CD4-positive, alpha-beta T cell (primary cell): ENCODE measurements at regions not wholly inside any gene's neighbourhood (a gene's known extent, or its start where the extent isn't known, plus 50 kb on each side); places are given as distances from the start of the nearest gene placed in this dataset.

Experiments used
- ATAC-seq: fragments of 200-7000 bp; cut with Tn5 transposase; one replicate; pipeline ENCODE4 v1.10.0; 2022; ENCODE audit warnings: mild to moderate bottlenecking; ENCODE audit not compliant: poor library complexity
- CTCF ChIA-PET: fragments of 350-600 bp; sonication (Branson Sonifier 250); formaldehyde crosslinking; loops from one replicate; lab custom pipeline; 2021; ENCODE audit warnings: antibody characterized with exemption, inconsistent platforms; lab: Charles Lee
- POLR2A ChIA-PET: fragments of 350-600 bp; sonication (Branson Sonifier 250); formaldehyde crosslinking; loops from one replicate; lab custom pipeline; 2021; ENCODE audit warnings: antibody characterized with exemption, inconsistent platforms; lab: Charles Lee
- DNase-seq, 14 experiments: peaks; one replicate each; pipeline ENCODE4 v3.0.0-alpha.2; 2013 to 2020; ENCODE audit warnings: mixed read lengths in 2 of 14
- H3K27ac ChIP-seq, 2 donors: one replicate each; pipeline versions ENCODE4 v1.5.1 to v1.7.0; 2013; ENCODE audit warnings: low read length in 2 of 2, low read depth in 1 of 2, mild to moderate bottlenecking in 1 of 2
- H3K27me3 ChIP-seq, 2 experiments: 1 replicate in 1 of 2; 2 replicates in 1 of 2; pipeline versions ENCODE4 v1.6.1 to v1.7.0; 2013; ENCODE audit warnings: low read length in 2 of 2, control low read depth in 1 of 2, mild to moderate bottlenecking in 1 of 2, moderate library complexity in 1 of 2; ENCODE audit not compliant: insufficient read depth in 2 of 2, control insufficient read depth in 1 of 2
- H3K36me3 ChIP-seq: one replicate; pipeline ENCODE4 v1.6.1; 2013; ENCODE audit warnings: low read length, control low read depth; ENCODE audit not compliant: insufficient read depth
- H3K4me1 ChIP-seq: one replicate; pipeline ENCODE4 v1.6.1; 2013; ENCODE audit warnings: low read length, control low read depth; ENCODE audit not compliant: insufficient read depth
- H3K4me3 ChIP-seq: one replicate; pipeline ENCODE4 v1.5.1; 2013; ENCODE audit warnings: mild to moderate bottlenecking, low read length, moderate library complexity
- H3K9me3 ChIP-seq, 2 experiments: 1 replicate in 1 of 2; 2 replicates in 1 of 2; pipeline versions ENCODE4 v1.6.1 to v1.7.0; 2013; ENCODE audit warnings: low read length in 2 of 2, mild to moderate bottlenecking in 2 of 2, control low read depth in 1 of 2, moderate library complexity in 1 of 2; ENCODE audit not compliant: control insufficient read depth in 1 of 2, insufficient read depth in 1 of 2
- H3K27ac Mint-ChIP-seq: one replicate; pipeline ENCODE4 v1.8.0; 2020; ENCODE audit warnings: mixed read lengths
- H3K27me3 Mint-ChIP-seq: one replicate; pipeline ENCODE4 v1.8.0; 2021; ENCODE audit warnings: mixed read lengths
- H3K36me3 Mint-ChIP-seq: one replicate; pipeline ENCODE4 v1.8.0; 2021; ENCODE audit warnings: low read depth, mixed read lengths
- H3K4me1 Mint-ChIP-seq: one replicate; pipeline ENCODE4 v1.8.0; 2021; ENCODE audit warnings: low read depth, mixed read lengths
- H3K4me3 Mint-ChIP-seq: one replicate; pipeline ENCODE4 v1.8.0; 2020; ENCODE audit warnings: mild to moderate bottlenecking, mixed read lengths
- H3K9me3 Mint-ChIP-seq: one replicate; pipeline ENCODE4 v1.8.0; 2020; ENCODE audit warnings: mixed read lengths
- intact Hi-C, 2 experiments: fragments of 100-400 bp; cut with DNase I in 1 of 2; cut with micrococcal nuclease in 1 of 2; formaldehyde crosslinking; loops; one replicate each; pipeline versions ENCODE4 v1.15.1 to v1.9.0; 2023 to 2025; cut with DNase I, micrococcal nuclease
- TF ChIP-seq, protein P1 (sequence below): fragments of 200-600 bp; IDR thresholded peaks from one replicate; pipeline ENCODE4 v1.8.0; 2022; ENCODE audit warnings: antibody characterized with exemption, mild to moderate bottlenecking

DNA sequence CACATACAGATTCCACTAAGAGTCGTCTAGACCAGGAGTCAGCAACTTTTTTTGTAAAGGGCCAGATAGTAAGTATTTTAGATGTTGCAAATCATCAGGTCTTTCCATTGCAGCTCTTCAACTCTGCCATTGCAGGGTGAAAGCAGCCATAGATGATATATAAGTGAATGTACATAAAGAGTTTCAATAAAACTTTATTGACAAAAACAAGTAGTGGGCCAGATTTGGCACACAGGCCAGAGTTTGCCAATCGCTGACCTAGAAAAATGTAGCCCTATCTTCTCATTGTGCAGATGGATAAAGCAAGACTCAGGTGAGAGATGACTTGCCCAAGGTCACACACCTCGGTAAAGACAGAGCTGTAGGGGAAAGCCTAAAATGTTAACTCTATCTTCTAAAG is 474.7 kb downstream of the MED13L start:
- Mint-ChIP-seq H3K4me1 (no peaks in the 10 kb centered on the region), H3K4me3 (no peak overlapping the region), H3K27me3 (no peaks in the 10 kb centered on the region), H3K9me3 (peaks cover 3% of the 10 kb centered on the region), H3K36me3 (no peaks in the 10 kb centered on the region), H3K27ac (no peak overlapping the region)
- Histone ChIP-seq H3K27me3 (peaks cover 0 to 2% of the 10 kb centered on the region in 2 experiments), H3K9me3 (no peaks in the 10 kb centered on the region), H3K36me3 (no peaks in the 10 kb centered on the region), H3K27ac (no peak overlapping the region), H3K4me3 (no peak overlapping the region), H3K4me1 (no peaks in the 10 kb centered on the region)
- TF ChIP-seq, protein P1, sequence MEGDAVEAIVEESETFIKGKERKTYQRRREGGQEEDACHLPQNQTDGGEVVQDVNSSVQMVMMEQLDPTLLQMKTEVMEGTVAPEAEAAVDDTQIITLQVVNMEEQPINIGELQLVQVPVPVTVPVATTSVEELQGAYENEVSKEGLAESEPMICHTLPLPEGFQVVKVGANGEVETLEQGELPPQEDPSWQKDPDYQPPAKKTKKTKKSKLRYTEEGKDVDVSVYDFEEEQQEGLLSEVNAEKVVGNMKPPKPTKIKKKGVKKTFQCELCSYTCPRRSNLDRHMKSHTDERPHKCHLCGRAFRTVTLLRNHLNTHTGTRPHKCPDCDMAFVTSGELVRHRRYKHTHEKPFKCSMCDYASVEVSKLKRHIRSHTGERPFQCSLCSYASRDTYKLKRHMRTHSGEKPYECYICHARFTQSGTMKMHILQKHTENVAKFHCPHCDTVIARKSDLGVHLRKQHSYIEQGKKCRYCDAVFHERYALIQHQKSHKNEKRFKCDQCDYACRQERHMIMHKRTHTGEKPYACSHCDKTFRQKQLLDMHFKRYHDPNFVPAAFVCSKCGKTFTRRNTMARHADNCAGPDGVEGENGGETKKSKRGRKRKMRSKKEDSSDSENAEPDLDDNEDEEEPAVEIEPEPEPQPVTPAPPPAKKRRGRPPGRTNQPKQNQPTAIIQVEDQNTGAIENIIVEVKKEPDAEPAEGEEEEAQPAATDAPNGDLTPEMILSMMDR = no peak
- ChIA-PET CTCF (no interaction called here), POLR2A (no interaction called here)
- DNase-seq (no peak), ATAC-seq (no peak)
- intact Hi-C loops = no loop called here

- Mint-ChIP-seq H3K27me3 (no peaks in the 10 kb centered on the region), H3K27ac (no peak overlapping the region), H3K4me1 (no peaks in the 10 kb centered on the region), H3K9me3 (peaks cover 3% of the 10 kb centered on the region), H3K36me3 (no peaks in the 10 kb centered on the region), H3K4me3 (no peak overlapping the region)
- DNase-seq (no peak), ATAC-seq (no peak)
- no peak overlapping the region for H3K4me3 ChIP-seq
- TF ChIP-seq, protein P1 = no peak
- ChIA-PET CTCF (no interaction called here), POLR2A (no interaction called here)
- peaks cover 0 to 2% of the 10 kb centered on the region in 2 experiments for H3K27me3 ChIP-seq
- H3K27ac ChIP-seq = no peak overlapping the region
- H3K36me3 ChIP-seq = no peaks in the 10 kb centered on the region
- intact Hi-C loops = no loop called here
- no peaks in the 10 kb centered on the region for H3K9me3 ChIP-seq
- no peaks in the 10 kb centered on the region for H3K4me1 ChIP-seq
These were observed 475.6 kb downstream of the MED13L start for GRCh38 chr12:115801871-115802270.

DNA sequence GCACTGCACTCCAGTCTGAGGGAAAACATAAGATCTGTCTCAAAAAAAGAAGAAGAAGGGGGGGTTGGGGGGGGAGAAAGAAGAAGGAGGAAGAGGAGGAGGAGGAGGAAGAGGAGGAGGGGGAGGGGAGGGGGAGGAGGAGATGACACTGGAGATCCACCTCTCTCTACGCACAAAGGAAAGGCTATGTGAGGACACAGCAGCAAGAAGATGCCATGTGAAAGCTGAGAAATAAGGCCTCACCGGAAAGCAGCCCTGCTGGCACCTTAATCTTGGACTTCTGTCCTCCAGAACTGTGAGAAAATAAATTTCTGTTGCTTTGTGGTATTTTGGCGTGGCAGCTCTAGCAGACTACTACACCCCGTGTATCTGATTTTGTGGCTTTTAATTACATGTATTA is 477.9 kb downstream of the MED13L start:
- H3K27ac ChIP-seq = no peak overlapping the region
- TF ChIP-seq, protein P1 = no peak
- Mint-ChIP-seq H3K9me3 (no peaks in the 10 kb centered on the region), H3K27me3 (no peaks in the 10 kb centered on the region), H3K36me3 (no peaks in the 10 kb centered on the region), H3K4me3 (no peak overlapping the region), H3K4me1 (no peaks in the 10 kb centered on the region), H3K27ac (no peak overlapping the region)
- ATAC-seq = no peak
- H3K4me3 ChIP-seq = no peak overlapping the region
- no peak for DNase-seq
- intact Hi-C loops = no loop called here
- peaks cover 0 to 4% of the 10 kb centered on the region in 2 experiments for H3K27me3 ChIP-seq
- H3K36me3 ChIP-seq = no peaks in the 10 kb centered on the region
- no peaks in the 10 kb centered on the region for H3K9me3 ChIP-seq
- POLR2A ChIA-PET = no interaction called here
- H3K4me1 ChIP-seq = no peaks in the 10 kb centered on the region
- CTCF ChIA-PET = no interaction called here
